ENCODE measurements at regions not wholly inside any gene's neighbourhood (a gene's known extent, or its start where the extent isn't known, plus 50 kb on each side); places are given as distances from the start of the nearest gene placed in this dataset.
"Not testable (repeated sequence)": the region's sequence is repeated elsewhere in the genome, so short reads cannot be mapped to it uniquely, and the experiment has no call there.

DNA sequence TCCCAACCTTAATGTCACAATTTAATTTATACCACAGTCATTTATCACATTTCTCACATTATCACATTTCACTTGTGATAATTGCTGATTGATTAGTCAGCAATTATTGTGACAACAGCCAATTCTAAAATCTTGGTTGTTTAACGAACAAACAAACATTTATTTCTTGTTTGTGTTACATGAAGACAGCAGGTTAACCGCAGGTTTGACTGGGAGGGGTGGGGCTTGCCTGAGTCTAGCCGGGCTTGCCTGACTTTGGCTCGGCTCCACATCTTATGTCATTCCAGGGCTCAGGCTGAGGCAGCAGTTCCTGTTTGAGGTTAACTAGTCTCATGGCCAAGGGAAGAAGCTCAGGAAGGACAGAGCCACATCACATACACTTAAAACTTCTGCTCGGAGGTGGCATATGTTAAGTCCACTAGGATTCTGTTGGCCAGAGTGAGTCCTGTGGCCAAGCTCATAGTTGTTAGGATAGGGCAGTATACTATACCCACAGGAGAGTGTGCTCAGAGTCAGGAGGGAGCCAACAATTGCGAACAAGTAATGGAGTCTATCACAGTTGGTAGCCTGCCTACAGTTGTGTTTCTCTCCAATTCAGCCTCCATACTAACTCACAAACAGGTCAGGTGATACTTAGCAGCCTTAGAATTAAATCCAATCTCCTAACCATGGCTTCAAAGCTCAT, 90.0 kb upstream of the IFNGR1 start:
- DNase-seq (ENCODE audit: low read depth) = peak; percentile 87

DNA sequence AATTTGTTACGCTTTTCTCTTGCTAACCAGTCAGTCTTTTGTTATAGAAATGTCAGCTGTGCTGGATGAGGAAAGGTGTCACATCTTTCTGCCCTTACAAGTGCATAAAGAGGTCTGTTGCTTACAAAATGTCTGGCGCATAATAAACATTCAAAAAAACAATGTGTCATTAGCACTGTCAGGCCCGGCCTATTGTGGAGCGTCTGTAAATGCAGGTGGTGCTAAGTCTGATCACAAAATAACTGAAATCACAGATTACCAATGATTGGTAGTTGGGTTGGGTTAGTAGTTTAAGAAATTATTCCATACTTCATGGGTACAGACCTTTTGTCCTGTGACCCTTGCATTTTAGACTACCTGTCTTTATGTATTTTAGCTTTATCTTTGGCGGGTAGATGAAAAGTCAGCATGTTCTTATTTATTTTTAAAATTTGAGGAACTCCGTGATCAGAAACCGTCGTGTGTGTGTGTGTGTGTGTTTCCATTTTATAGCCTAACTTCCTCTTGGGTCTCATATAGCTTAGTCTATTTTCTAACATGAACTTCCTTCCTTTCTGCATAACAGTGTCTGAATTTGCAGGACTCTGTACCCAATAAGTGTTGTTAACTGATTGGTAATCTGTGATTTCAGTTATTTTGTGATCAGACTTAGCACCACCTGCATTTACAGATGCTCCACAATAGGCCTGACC, 88.1 kb upstream of the IFNGR1 start:
- DNase-seq (ENCODE audit: low read depth) = no peak

DNA sequence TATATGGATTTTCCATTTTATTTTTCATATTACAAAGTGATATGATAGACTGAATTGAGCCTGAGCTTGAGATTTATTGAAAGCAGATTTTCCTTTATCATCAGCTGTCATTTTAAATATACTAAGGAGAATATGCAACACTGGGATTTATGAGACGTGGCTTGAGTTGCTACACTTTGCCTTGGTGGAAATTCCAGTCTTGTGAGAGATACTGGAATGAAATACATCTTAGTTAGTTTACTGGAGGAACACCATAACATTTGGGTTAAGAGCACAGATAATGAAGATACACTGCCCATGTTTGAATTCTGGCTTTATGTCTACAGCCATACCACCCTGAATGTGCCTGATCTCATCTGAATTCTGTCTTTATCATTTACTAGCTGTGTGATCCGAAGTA, 86.5 kb upstream of the IFNGR1 start:
- DNase-seq (ENCODE audit: low read depth) = no peak

DNA sequence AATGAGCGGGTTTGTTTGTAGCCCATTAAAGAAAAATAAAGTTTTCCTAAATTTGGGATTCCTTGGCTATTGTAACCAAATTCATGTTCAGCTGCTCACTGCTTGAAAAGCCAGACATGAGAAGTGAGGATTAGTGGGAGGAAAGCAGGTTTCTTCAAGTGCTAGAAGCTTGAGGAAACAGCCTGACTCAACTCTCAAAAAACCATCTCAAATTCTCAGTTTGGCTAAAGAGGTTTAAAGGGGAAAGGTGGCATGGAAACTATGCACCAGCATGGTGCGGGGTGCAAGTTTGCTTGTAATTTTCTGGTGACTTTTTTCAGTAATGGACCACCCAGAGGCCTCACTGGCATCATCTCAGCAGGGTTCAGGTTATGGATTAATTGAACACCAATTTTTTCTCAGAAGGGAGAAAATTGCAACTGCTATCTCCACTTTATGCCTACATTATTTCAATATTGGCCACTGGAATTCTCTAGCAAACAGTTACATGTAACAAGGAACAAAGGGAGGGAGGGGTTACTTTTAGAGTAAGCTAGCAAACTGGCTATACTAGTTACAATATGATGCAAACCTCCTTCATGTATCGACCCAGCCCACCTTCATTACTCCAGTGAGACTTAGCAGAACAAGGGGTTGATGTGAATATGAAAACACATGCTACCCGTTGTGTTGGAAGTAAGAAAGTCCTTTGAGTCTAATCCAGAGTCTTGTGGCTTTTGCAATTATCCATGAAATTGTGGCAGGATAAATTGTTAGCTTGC, 85.0 kb upstream of the IFNGR1 start:
- no peak for DNase-seq (ENCODE audit: low read depth)

DNA sequence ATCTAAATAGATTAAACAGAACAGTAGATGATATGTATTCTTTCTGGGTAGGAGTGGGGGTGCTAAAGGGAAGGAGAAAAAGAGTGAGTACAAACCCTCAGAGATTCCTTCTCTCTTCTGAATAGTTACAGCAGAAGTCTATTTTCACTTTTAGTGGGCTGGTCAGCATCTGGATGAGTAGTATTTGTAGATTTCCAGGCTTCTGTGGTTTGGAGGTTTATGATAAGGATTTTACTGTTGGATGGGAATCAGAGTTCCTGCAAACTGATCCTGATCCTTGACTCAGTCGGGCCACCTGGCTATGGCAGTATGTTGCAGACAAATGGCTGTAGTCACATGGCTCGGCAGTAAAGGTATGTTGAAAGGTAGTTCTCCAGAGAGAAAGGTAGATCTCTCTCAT, 84.3 kb upstream of the IFNGR1 start:
- DNase-seq (ENCODE audit: low read depth) = peak; percentile 16

DNA sequence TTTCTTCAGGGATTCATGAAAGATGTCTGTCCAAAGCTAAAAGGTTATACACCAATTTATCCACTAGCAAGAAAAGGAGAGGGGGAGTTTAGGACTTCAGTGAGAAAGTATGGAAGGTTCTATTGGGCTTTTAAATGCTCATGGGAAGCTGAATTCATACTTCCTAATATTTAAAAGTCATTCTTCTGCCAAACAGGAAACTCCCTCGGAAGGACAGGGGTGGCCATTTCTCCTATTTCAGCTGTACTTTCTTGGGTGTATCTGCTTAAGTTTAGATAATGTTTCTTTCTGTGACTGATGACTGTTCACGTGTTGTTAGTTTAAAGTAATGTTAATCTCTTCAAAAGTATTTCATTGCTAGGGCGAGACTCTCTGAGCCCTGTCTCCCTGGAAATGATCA, 80.5 kb upstream of the IFNGR1 start:
- DNase-seq (ENCODE audit: low read depth) = no peak

DNA sequence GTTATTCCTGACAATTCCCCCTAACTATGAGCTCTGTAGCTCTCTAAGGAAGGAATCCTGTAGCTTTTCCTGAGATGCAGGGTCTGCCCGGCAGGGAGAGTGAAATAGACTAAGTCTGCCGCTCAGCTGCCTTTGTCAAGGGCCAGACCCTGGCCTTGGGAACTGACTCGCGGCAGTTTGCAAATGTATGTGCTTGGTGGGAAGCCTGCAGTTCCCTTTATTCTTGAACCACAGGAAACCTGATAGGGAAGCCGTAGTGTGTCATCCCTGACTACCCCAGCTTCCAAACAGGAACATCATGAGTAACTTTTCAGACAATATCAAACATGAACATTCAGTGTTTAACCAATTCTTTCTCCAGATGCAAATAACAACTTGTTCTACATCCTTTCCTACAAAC, 78.7 kb upstream of the IFNGR1 start:
- peak; percentile 19 for DNase-seq (ENCODE audit: low read depth)

DNA sequence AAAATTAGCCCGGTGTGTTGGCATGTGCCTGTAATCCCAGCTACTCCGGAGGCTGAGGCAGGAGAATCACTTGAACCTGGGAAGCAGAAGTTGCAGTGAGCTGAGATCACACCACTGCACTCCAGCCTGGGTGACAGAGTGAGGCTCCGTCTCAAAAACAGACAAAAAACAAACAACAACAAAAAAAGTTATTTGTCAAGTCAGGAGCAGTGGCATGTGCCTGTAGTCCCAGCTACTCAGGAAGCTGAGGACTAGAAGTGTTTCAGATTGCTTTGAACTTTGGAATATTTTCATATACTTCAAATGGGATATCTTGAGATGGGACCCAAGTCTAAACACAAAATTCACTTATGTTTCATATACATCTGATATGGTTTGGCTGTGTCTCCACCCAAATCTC, 73.1 kb upstream of the IFNGR1 start:
- not testable (repeated sequence) for DNase-seq (ENCODE audit: low read depth)

DNA sequence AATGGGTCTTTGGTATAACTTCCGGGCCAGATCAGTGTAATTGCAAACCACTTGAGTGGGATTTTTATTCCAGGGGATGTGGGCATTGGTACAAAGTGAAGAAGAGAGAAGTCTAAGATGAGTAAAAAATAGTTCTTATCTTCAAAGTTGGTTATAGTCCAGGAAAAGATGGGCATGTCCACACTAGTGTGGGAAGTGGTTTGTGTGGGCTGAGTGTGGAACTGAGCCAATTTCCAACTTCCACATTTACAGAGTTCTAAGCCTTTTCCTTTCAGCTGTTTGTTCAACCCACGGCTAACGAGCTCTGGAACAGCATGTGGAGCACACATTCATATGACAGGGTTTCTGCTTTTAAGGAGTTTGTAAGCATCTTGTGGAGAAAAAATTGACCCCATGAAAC, 72.3 kb upstream of the IFNGR1 start:
- peak; percentile 39 for DNase-seq (ENCODE audit: low read depth)

DNA sequence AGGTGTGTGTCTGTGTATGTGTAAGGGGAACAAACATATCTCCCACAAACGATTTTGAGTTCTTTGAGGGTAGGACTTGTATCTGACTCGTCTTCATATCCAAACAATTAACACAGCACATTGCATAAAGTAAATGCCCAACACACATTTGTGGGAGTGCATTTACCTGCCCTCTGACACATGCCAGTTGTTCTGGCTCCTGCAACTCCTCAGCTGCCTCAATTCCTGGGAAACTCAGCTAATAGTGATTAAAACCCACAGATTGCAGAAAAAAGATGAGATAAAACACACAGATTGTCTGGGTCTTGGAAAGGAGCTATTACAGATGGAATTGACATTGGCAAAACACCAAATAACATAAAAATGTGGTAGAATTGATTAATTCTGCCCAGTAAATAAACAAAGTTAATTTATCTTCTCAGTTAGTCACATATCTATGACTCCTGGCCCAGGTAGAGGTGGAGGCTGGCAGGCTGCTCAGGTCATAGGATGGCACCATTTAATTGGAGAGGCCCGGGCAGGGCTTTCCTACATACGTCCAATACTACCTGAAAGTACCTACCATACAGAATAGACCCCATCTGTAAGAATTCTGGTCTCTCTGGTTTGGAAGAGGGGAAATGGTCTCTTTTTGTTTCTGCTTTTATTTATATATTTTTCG, 71.5 kb upstream of the IFNGR1 start:
- no peak for DNase-seq (ENCODE audit: low read depth)

DNA sequence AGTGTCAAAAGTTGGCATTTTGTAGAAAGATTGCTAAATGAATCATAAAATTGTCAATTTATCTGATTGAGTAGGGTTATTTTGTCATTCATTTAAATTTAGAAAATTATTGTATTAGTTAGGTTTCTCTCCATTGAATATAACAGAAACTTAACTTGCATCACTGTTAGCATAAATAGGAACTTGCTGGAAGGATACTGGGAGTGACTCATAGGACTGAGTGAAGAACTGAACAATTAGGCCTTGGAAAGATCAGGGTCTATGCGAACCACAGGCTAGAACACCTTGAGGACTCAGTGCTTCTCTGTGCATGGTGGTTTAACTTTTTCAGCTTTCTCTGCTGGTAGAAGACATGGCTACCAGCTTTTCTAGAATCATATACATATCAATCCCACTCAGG, 67.7 kb upstream of the IFNGR1 start:
- no peak for DNase-seq (ENCODE audit: low read depth)

DNA sequence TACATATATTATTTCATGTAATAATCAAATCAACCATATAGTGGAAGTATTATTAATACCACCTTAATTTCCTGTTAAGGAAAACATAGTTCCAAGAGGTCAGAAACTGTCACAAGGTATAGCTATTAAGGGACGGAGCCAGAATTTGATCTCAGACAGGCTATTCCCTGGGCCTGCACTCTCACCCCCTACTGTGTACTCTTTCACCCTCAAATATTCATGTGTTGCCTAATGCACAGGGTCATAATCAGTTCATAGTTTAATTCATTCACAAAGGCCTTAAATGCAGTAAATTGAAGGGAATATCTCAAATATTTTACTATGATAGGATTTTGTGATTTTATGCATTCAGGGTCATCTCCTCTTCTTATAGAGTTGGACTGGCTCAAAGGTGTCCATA, 67.2 kb upstream of the IFNGR1 start:
- DNase-seq (ENCODE audit: low read depth) = no peak

DNA sequence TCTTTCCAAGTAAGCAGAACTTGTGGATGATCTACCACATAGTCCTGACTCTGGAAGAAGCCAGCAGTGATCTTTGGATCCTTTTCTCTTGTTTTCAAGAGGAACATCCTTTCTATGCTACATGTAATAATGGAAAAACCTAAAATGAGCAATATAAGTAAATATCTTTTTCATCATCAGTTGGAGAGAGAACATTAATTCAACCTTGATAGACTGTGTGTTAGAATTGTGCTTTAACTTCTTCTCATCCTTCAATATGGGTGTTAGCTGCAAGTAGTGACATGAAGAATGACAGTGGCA, 65.6 kb upstream of the IFNGR1 start:
- DNase-seq (ENCODE audit: low read depth) = no peak

DNA sequence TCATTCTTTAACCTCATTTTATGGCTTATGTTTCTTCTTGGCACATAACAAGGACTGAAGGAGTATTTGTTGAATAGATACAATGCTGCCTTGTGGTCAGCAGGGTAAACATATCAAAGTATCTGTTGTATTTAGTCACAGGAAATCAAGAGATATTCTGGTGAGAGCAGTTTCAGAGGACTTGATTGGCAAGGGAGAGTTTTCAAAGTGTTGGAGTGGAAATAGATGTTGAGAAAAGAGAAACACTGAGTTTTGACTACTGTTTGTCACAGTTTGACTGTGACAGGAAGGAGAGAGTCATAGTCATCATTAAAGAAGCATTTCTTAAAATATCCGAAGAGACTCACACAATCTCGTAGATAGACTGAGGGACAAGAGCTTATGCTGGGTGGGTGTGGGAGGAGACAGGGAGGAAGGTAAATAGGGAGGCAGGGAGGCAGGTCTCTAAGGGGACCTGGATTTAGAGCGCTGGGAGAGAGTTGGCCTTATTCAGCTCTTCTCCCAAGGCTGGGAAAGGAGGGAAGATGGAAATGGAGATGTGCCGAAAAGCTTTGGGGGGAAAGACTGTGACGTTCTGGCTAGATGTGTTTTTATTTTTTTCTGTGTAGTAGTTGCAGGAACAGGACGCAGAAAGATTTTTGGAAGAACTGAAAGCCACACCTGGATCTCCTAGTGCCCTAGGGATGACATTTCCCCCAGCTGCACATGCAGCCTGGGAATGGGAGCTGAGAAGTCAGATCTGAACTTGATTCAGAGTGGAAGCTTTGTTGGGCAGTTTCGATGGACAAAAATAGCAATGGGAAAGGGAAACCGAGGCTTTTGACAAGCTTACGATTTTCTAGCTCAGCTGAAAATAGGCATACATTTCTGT, 65.0 kb upstream of the IFNGR1 start:
- peak; percentile 58 for DNase-seq (ENCODE audit: low read depth)

DNA sequence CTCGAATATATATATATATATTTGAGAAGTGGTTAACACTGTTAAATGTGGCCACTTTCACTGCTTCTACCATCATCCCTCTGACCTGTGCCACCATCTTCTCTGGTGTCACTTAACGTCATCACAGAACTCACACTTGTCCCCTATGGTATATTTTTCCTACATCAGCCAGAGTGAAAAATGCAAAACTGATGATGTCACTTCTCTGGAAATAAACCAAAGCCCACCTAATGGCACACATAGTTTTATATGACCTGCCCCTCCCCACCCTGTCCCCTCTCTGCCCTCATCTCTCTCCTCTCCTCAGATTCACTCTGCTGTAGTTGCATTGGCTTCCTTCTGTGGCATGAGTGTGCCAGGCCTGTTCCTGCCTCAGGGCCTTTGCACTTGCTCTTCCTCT, 63.9 kb upstream of the IFNGR1 start:
- no peak for DNase-seq (ENCODE audit: low read depth)

DNA sequence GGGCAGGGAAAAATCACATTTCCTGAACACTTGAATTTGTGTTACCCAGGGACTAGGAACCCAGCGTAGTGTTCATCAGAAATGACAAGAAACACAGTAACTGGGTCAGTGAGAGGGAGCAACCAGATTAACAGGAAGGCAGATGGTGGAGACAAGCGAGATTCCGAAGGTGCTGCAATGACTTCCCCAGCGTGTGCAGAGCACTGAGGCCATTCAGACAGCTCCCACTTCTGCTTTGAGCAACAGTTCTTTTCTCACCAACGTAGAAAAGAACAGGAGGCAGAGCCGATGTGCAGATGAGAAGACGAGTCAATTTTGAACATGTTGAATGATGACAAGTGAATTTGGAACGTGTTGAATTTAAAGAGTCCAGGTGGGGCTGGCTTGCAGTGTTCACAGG, 63.1 kb upstream of the IFNGR1 start:
- no peak for DNase-seq (ENCODE audit: low read depth)

DNA sequence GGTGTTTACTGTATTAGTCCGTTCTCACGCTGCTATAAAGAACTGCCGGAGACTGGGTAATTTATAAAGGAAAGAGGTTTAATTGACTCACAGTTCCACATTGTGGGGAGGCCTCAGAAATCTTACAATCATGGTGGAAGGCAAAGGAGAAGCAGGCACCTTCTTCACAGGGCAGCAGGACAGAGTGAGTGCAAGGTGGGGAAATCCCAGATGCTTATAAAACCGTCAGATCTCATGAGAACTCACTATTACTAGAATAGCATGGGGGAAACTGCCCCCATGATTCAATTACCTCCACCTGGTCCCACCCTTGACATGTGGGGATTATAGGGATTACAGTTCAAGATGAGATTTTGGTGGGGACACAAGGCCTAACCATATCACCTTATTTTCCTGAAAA, 60.1 kb upstream of the IFNGR1 start:
- DNase-seq (ENCODE audit: low read depth) = not testable (repeated sequence)

DNA sequence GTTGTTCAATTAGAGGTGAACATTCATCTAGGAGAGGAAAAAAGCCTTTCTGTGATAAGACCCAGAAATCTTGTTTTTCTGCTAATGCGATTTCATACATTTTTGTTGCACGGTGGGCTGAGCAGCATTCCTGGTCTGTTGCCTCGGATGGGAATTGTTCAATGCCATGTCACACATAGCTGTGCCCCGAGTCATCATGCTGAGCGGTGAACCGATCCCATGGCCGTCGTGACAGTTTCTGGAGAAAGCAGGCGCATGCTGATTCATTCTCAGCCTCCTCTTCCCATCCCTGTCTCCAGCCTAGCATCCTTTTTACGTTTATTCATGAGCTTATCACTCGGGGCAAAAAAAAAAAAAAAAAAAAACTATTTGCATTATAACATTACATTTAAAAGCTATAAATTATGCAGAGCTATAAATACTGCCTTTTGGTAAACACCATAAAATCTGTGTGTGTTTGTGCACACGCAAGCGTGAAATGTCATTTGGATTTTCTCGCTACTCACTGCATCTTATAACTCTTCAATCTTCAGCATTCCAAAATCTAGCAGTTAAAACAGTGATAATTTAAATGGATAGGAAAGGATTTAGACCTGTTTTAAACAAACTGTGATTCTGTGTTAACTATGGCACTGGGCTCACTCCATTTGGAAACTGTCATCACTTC, 58.9 kb upstream of the IFNGR1 start:
- DNase-seq (ENCODE audit: low read depth) = peak; percentile 89

DNA sequence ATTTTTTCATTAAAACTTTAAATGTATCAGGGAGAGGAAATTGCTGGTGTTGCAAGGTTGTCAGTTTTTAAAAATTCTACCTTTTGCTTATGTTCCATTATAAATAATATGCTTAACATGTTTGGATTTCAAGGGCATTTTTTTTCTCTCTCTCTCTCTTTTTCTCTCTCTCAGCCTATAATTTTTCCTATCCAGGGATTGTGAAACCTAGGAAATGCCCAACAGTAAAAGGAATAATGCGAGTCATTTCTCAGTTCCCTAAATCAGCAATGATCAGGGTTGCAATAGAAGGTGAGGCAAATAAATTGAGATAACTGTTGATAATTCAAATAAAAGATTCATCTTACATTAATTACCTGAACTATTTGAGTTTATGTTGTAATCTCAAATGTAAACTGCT, 53.2 kb upstream of the IFNGR1 start:
- no peak for DNase-seq (ENCODE audit: low read depth)

DNA sequence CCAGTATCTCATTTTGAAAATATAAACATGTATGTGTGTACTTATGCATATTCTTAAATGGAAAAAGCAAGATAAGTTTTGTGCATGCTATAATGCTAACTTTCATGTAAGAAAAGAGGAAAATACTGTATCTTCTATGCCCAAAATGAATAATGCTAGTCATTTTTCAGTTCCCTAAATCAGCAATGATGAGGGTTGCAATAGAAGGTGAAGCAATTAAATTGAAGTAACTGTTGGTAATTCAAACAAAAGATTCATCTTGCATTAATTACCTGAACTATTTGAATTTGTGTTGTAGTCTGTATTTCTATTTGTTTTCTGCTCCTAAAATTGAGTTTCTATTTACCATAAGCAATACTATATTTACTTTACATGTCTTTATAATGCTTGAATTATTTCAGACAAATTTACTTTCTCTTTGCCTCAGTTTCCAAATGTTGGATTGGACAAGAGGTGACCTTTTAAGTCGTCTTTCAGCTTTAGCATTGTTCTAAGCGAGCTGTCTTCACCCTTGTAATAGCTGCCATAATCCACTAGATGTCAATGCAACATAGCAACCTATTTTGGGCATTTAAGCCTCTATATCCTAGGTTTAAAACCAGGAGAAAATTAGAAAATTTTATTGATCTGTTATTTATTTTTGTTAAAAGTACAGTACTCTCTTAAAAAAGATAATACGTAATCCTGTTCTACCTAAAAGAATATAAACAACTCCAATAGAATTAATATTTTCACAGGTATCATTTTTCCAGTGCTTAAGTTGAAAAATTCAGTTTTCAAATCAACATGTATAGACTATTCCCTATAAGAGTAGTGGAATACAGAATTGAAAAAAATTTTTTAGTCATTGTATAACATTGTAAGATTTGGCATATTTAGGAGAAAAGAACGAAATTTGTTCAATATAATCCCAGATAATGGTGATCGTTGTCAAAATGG, 52.3 kb upstream of the IFNGR1 start:
- peak; percentile 69 for DNase-seq (ENCODE audit: low read depth)
